ENCODE measurements at regions not wholly inside any gene's neighbourhood (a gene's known extent, or its start where the extent isn't known, plus 50 kb on each side); places are given as distances from the start of the nearest gene placed in this dataset.

DNA sequence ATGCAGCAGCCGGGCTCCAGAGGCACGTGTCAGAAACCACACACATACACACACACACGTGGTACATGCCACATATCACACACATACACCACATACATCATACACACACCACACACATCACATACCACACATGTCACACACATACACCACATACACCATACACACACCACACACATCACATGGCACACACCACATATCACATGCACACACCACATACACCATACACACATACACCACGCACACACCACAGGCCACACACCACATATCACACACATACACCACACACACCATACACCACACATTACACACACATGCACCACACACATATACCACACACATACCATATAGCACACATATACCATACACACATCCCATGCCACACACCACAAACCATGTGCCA, 97.5 kb upstream of the PRR5 start:
- TF ChIP-seq, protein P1, sequence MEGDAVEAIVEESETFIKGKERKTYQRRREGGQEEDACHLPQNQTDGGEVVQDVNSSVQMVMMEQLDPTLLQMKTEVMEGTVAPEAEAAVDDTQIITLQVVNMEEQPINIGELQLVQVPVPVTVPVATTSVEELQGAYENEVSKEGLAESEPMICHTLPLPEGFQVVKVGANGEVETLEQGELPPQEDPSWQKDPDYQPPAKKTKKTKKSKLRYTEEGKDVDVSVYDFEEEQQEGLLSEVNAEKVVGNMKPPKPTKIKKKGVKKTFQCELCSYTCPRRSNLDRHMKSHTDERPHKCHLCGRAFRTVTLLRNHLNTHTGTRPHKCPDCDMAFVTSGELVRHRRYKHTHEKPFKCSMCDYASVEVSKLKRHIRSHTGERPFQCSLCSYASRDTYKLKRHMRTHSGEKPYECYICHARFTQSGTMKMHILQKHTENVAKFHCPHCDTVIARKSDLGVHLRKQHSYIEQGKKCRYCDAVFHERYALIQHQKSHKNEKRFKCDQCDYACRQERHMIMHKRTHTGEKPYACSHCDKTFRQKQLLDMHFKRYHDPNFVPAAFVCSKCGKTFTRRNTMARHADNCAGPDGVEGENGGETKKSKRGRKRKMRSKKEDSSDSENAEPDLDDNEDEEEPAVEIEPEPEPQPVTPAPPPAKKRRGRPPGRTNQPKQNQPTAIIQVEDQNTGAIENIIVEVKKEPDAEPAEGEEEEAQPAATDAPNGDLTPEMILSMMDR (IDR thresholded peaks at IDR 0.05; ENCODE audit: insufficient read depth, low read length) = no peak
- no peak for DNase-seq (ENCODE audit: low read depth)
- H3K4me3 ChIP-seq (ENCODE audit: low read depth, low read length) = no peak overlapping the region

DNA sequence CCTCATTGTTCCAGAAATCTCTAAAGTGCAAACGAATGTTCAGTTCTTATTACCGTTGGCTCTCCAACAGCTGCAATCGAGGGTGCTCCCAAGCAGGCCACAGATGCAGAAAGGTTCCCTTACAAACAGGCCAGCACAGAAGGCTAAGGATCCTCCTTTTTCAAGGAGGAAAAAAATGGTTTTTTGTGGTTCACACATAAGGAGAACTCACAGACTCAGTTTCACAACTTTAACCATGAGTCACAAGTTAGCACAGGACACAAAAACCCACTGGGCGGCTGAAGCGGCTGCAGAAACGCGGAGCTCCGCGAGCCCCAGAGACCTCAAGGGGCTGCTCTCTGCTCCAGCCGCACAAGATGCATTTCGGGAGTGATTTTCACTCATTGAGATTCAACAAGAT, 98.2 kb upstream of the PRR5 start:
- TF ChIP-seq, protein P1 (IDR thresholded peaks at IDR 0.05; ENCODE audit: insufficient read depth, low read length) = no peak
- H3K4me3 ChIP-seq (ENCODE audit: low read depth, low read length) = no peak overlapping the region
- no peak for DNase-seq (ENCODE audit: low read depth)

DNA sequence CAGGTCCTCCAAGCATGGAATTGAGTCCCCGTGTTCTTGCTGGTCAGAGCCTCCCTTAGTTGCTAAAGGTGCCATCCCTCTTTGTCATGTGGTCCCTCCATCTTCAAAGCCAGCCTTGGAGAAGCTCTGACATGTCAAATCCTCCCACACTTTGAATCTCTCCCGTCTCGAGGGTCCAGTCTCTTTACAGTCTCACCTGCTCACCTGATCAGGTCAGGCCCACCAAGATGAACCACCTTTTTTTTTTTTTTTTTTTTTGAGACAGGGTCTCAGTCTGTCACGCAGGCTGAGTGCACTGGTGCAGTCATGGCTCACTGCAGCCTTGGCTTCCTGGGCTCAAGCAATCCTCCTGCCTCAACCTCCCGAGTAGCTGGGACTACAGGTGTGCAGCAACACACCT, 100.3 kb upstream of the PRR5 start:
- H3K4me3 ChIP-seq (ENCODE audit: low read depth, low read length) = no peak overlapping the region
- DNase-seq (ENCODE audit: low read depth) = no peak
- TF ChIP-seq, protein P1 (IDR thresholded peaks at IDR 0.05; ENCODE audit: insufficient read depth, low read length) = no peak

DNA sequence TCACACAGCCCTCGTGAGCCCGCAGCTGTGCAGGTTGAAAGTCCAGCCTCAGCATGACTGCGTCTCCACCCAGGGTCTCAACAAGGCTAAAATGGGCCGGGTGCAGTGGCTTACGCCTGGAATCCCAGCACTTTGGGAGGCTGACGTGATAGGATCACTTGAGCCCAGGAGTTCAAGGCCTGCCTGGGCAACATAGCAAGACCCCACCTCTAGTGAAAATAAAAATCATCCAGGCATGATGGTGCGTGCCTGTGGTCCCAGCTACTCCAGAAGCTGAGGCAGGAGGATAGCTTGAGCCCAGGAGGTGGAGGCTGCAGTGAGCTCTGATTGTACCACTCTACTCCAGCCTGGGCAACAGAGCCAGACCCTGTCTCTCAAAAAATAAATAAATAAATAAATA, 100.8 kb upstream of the PRR5 start:
- TF ChIP-seq, protein P1 (IDR thresholded peaks at IDR 0.05; ENCODE audit: insufficient read depth, low read length) = no peak
- no peak for DNase-seq (ENCODE audit: low read depth)
- no peak overlapping the region for H3K4me3 ChIP-seq (ENCODE audit: low read depth, low read length)

DNA sequence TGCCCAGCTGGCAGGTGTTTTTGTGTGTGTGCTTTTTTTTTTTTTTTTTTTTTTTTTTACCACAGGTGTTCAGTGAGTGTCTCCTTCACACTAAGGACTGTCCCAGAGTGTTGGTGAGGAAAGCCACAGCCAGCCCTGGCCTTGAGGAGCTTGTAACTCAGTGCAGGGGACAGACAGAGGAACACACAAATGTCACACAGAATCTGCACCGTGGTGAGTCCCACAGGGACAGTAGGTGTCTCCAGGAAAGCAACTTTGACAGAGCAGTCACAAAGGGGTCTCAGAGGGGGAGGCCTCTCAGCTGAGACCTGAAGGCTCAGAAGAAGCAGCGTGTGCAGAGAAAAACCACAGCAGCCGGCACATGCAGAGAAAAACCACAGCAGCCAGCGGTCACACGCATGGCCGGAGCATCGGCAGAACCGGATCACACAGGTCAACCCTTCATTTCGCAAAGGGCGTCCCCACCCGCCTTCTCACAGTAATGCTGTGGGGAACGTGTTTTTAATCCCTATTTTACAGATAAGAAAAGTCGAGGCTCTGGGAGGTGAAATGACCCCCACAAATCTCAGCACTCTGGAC, 101.7 kb upstream of the PRR5 start:
- no peak overlapping the region for H3K4me3 ChIP-seq (ENCODE audit: low read depth, low read length)
- DNase-seq (ENCODE audit: low read depth) = no peak
- TF ChIP-seq, protein P1 (IDR thresholded peaks at IDR 0.05; ENCODE audit: insufficient read depth, low read length) = no peak

DNA sequence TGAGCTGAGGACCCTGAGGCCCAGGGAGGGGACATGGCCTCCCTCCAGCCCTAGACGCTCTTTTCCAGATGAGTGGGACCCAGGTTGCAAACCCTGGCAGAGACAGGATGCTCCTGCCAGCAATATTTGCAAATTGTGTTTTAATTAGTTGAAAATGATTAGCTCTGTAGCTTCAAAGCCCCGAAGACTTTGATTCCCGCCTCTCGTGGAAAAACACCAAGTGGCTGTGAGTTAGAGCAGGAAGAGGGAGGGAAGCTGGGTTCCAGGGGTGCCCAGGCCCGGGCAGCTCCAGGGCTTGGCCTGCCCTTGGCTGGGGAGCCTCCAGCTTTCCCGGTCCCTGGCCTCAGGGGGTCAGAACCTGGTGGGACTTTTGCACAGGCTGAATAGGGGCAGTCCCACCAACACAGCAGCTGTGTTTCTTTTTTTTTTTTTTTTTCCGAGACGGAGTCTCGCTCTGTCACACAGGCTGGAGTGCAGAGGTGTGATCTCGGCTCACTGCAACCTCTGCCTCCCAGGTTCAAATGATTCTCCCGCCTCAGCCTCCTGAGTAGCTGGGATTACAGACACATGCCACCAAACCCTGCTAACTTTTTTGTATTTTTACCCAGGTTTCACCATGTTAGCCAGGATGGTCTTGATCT, 101.6 kb upstream of the RTL6 start:
- TF ChIP-seq, protein P1 (IDR thresholded peaks at IDR 0.05; ENCODE audit: insufficient read depth, low read length) = no peak
- DNase-seq (ENCODE audit: low read depth) = no peak
- H3K4me3 ChIP-seq (ENCODE audit: low read depth, low read length) = no peak overlapping the region

DNA sequence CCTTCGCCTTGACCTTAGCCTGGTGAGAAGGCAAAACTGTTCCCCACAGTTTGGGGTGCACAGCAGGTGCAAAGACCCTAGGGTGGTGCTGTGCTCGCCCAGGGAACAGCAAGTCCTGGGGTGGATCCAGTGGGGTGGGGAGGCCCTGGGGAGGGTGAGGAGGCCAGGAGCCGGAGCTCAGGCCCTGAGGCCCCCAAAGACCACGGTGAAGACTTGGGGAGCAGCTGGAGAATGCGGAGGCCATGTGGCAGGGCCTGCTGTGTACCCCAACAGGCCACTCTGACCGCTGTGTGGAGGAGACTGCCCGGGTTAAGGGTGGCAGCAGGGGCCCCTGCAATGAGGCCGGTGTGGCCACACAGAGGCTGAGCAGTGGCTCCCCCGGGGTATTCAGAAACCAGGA, 101.1 kb upstream of the RTL6 start:
- TF ChIP-seq, protein P1 (IDR thresholded peaks at IDR 0.05; ENCODE audit: insufficient read depth, low read length) = no peak
- DNase-seq (ENCODE audit: low read depth) = no peak
- no peak overlapping the region for H3K4me3 ChIP-seq (ENCODE audit: low read depth, low read length)
